DND-41 (cell line): ENCODE measurements at regions not wholly inside any gene's neighbourhood (a gene's known extent, or its start where the extent isn't known, plus 50 kb on each side); places are given as distances from the start of the nearest gene placed in this dataset.

Source experiments
- ATAC-seq: fragments of 200-7000 bp; cut with Tn5 transposase; 3 replicates; pipeline ENCODE4 v1.9.1; 2021; ENCODE audit warnings: low read depth; ENCODE audit not compliant: insufficient read depth
- DNase-seq: peaks from one replicate; pipeline ENCODE4 v3.0.0-alpha.2; 2020
- H2AFZ ChIP-seq: 2 replicates; pipeline ENCODE4 v1.6.0; 2012; ENCODE audit warnings: low read depth, low read length
- H3K27ac ChIP-seq: 2 replicates; pipeline ENCODE4 v1.5.1; 2012; ENCODE audit warnings: low read length, inconsistent platforms
- H3K27me3 ChIP-seq: fragments of 200-600 bp; sonication (generic); 2 replicates; pipeline ENCODE4 v1.6.0; 2012; ENCODE audit warnings: low read length, mild to moderate bottlenecking, inconsistent platforms; ENCODE audit not compliant: insufficient read depth, poor library complexity
- H3K36me3 ChIP-seq: 2 replicates; pipeline ENCODE4 v1.5.1; 2012; ENCODE audit warnings: low read length, inconsistent platforms; ENCODE audit not compliant: insufficient read depth
- H3K4me1 ChIP-seq: 2 replicates; pipeline ENCODE4 v1.5.1; 2012; ENCODE audit warnings: mild to moderate bottlenecking, low read length; ENCODE audit not compliant: insufficient read depth
- H3K4me2 ChIP-seq: 2 replicates; pipeline ENCODE4 v1.6.0; 2012; ENCODE audit warnings: mild to moderate bottlenecking, moderate library complexity, low read length, inconsistent platforms; ENCODE audit not compliant: insufficient read depth
- H3K4me3 ChIP-seq, 2 experiments: fragments of 200-600 bp in 1 of 2; shearing (Covaris generic) in 1 of 2; 2 replicates each; pipeline ENCODE4 v1.5.1; 2012 to 2016; ENCODE audit warnings: inconsistent platforms in 2 of 2, low read length in 2 of 2, mild to moderate bottlenecking in 2 of 2, low read depth in 1 of 2, moderate library complexity in 1 of 2
- H3K79me2 ChIP-seq: 2 replicates; pipeline ENCODE4 v1.6.0; 2012; ENCODE audit warnings: low read length, inconsistent platforms; ENCODE audit not compliant: insufficient read depth
- H3K9ac ChIP-seq: 2 replicates; pipeline ENCODE4 v1.6.0; 2012; ENCODE audit warnings: low read depth, mild to moderate bottlenecking, inconsistent platforms, low read length, moderate library complexity
- H3K9me3 ChIP-seq: 2 replicates; pipeline ENCODE4 v1.5.1; 2012; ENCODE audit warnings: low read length, moderate library complexity, mild to moderate bottlenecking, inconsistent platforms; ENCODE audit not compliant: insufficient read depth, severe bottlenecking
- H4K20me1 ChIP-seq: 2 replicates; pipeline ENCODE4 v1.6.0; 2012; ENCODE audit warnings: low read length; ENCODE audit not compliant: insufficient read depth
- EZH2 ChIP-seq: IDR thresholded peaks from 3 replicates; pipeline ENCODE4 v1.6.1; 2012; ENCODE audit warnings: borderline replicate concordance, low read depth, mild to moderate bottlenecking, moderate library complexity, low read length, inconsistent platforms; ENCODE audit not compliant: severe bottlenecking
- TF ChIP-seq, protein P1 (sequence below): IDR thresholded peaks from 2 replicates; pipeline ENCODE4 v1.5.1; 2012; ENCODE audit warnings: borderline replicate concordance, low read length, moderate library complexity, mild to moderate bottlenecking; ENCODE audit not compliant: poor library complexity, severe bottlenecking; ENCODE audit errors: extremely low read depth

- Histone ChIP-seq H3K36me3 (no peaks in the 10 kb centered on the region), H3K4me2 (no peak overlapping the region), H3K9ac (no peak overlapping the region), H3K27ac (no peak overlapping the region), H3K4me1 (no peaks in the 10 kb centered on the region), H4K20me1 (no peaks in the 10 kb centered on the region), H3K9me3 (no peaks in the 10 kb centered on the region), H3K27me3 (no peaks in the 10 kb centered on the region), H2AFZ (no peak overlapping the region), H3K79me2 (no peaks in the 10 kb centered on the region), H3K4me3 (no peak overlapping the region)
- DNase-seq = no peak
- TF ChIP-seq, protein P1, sequence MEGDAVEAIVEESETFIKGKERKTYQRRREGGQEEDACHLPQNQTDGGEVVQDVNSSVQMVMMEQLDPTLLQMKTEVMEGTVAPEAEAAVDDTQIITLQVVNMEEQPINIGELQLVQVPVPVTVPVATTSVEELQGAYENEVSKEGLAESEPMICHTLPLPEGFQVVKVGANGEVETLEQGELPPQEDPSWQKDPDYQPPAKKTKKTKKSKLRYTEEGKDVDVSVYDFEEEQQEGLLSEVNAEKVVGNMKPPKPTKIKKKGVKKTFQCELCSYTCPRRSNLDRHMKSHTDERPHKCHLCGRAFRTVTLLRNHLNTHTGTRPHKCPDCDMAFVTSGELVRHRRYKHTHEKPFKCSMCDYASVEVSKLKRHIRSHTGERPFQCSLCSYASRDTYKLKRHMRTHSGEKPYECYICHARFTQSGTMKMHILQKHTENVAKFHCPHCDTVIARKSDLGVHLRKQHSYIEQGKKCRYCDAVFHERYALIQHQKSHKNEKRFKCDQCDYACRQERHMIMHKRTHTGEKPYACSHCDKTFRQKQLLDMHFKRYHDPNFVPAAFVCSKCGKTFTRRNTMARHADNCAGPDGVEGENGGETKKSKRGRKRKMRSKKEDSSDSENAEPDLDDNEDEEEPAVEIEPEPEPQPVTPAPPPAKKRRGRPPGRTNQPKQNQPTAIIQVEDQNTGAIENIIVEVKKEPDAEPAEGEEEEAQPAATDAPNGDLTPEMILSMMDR = no peak
- no peak for TF ChIP-seq EZH2
- no peak for ATAC-seq
Measured at GRCh38 chr19:32010071-32010470, 335.3 kb upstream of the ZNF507 start.

- TF ChIP-seq, protein P1 = no peak
- no peak for TF ChIP-seq EZH2
- Histone ChIP-seq H3K79me2 (no peaks in the 10 kb centered on the region), H4K20me1 (no peaks in the 10 kb centered on the region), H3K4me3 (no peak overlapping the region), H3K9ac (no peak overlapping the region), H3K27ac (no peak overlapping the region), H2AFZ (no peak overlapping the region), H3K9me3 (no peaks in the 10 kb centered on the region), H3K4me1 (no peaks in the 10 kb centered on the region), H3K36me3 (no peaks in the 10 kb centered on the region), H3K4me2 (no peak overlapping the region), H3K27me3 (no peaks in the 10 kb centered on the region)
- DNase-seq = no peak
- no peak for ATAC-seq
Measured at GRCh38 chr19:32012206-32012605, 333.2 kb upstream of the ZNF507 start.

DNA sequence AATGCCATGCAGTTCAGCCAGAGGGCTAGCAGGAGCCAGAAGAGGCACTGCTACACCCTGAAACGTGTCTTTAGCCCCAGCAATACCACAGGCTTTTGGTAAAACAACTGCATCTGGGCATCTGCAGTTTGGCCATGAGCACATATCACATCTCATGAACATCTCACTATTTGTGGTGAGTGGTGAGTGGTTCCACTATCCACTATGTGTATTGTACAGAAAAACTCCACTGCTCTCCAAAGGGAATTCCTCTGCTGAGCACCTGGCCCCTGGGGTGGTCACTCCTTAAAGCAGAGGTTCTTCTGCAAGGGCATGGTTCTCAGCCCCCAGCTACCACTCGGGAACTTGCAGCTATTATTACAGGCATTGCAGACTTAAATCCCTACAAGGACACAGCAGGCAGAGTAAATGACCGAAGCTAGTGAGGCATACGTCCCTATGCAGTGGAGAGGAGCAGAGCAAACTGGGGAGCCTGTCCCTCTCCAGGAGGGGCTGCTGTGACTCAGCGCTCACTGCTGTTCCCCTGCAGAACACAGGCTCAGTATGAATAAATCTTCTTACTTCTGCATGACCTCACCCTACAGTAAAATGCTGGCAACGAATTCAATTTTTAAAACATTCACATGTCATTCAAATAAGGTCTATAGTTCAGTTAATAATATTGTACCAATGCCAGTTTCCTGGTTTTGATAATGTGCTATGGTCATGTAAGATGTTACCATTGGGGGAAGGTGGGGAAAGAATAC is 332.4 kb upstream of the ZNF507 start:
- TF ChIP-seq EZH2 = no peak
- TF ChIP-seq, protein P1 = no peak
- H3K9ac ChIP-seq = no peak overlapping the region
- H3K9me3 ChIP-seq = no peaks in the 10 kb centered on the region
- no peaks in the 10 kb centered on the region for H4K20me1 ChIP-seq
- no peak overlapping the region for H3K4me3 ChIP-seq
- ATAC-seq (no peak), DNase-seq (no peak)
- no peak overlapping the region for H3K4me2 ChIP-seq
- H3K27me3 ChIP-seq = no peaks in the 10 kb centered on the region
- no peaks in the 10 kb centered on the region for H3K4me1 ChIP-seq
- H2AFZ ChIP-seq = no peak overlapping the region
- H3K27ac ChIP-seq = no peak overlapping the region
- H3K36me3 ChIP-seq = no peaks in the 10 kb centered on the region
- H3K79me2 ChIP-seq = no peaks in the 10 kb centered on the region
